Upper lobe of left lung (tissue), 6 donors: ENCODE measurements at regions not wholly inside any gene's neighbourhood (a gene's known extent, or its start where the extent isn't known, plus 50 kb on each side); places are given as distances from the start of the nearest gene placed in this dataset.

Experiments
- ATAC-seq, 2 donors: fragments of 200-7000 bp; cut with Tn5 transposase; one replicate each; pipeline ENCODE4 v1.9.1; 2022; ENCODE audit warnings: mild to moderate bottlenecking in 2 of 2, moderate library complexity in 2 of 2; ENCODE audit not compliant: low FRiP score in 2 of 2
- DNase-seq, 2 donors: peaks; one replicate each; pipeline ENCODE4 v3.0.0-alpha.2; 2019 to 2020
- H3K27ac ChIP-seq, 4 donors: fragments of 200-600 bp; sonication (generic); one replicate each; pipeline ENCODE4 v1.5.1; 2016 to 2019
- H3K27me3 ChIP-seq, 4 donors: fragments of 200-600 bp; sonication (generic); one replicate each; pipeline ENCODE4 v1.5.1; 2017 to 2019
- H3K36me3 ChIP-seq, 4 donors: fragments of 200-600 bp; sonication (generic); one replicate each; pipeline ENCODE4 v1.5.1; 2016 to 2019
- H3K4me1 ChIP-seq, 4 donors: fragments of 200-600 bp; sonication (generic); one replicate each; pipeline ENCODE4 v1.5.1; 2018 to 2019
- H3K4me3 ChIP-seq, 4 donors: fragments of 200-600 bp; sonication (generic); one replicate each; pipeline ENCODE4 v1.5.1; 2017 to 2019; ENCODE audit warnings: mild to moderate bottlenecking in 2 of 4, moderate library complexity in 1 of 4
- H3K9me3 ChIP-seq, 4 donors: fragments of 200-600 bp; sonication (generic); one replicate each; pipeline ENCODE4 v1.5.1; 2018 to 2019
- CTCF ChIP-seq, 6 experiments: fragments of 450-650 bp in 4 of 6; fragments of 200-600 bp in 2 of 6; sonication (generic) in 2 of 6; IDR thresholded peaks; one replicate each; pipeline ENCODE4 v1.5.1; 2016 to 2019; ENCODE audit warnings: antibody characterized with exemption in 6 of 6
- EP300 ChIP-seq, 4 donors: sonication (generic); formaldehyde crosslinking; IDR thresholded peaks; one replicate each; pipeline ENCODE4 v1.5.1; 2017; ENCODE audit warnings: antibody characterized with exemption in 4 of 4, control low read depth in 2 of 4
- POLR2A ChIP-seq, 4 donors: fragments of 450-650 bp; IDR thresholded peaks; one replicate each; pipeline ENCODE4 v1.5.1; 2016 to 2017; ENCODE audit warnings: antibody characterized with exemption in 4 of 4, mild to moderate bottlenecking in 2 of 4
- POLR2AphosphoS5 ChIP-seq, 2 donors: sonication (generic); formaldehyde crosslinking; IDR thresholded peaks; one replicate each; pipeline ENCODE4 v1.5.1; 2017; ENCODE audit warnings: antibody characterized with exemption in 2 of 2
- WGBS, 2 donors: methylation state at CpG; one replicate each; pipeline ENCODE4 v1.1.5; 2017 to 2018; 5-methylcytosine and 5-hydroxymethylcytosine counted together
- donor health status: DM: no; HTN: no; CAD: no; lungs with moderate emphysema.
- donor health status: DM: no; HTN: yes; CAD: no; lungs with severe emphysema.

GRCh38 chr10:8911032-8911431 lies 856.5 kb downstream of the GATA3 start:
- Histone ChIP-seq H3K9me3 (no peaks in the 10 kb centered on the region), H3K4me1 (no peaks in the 10 kb centered on the region), H3K27me3 (no peaks in the 10 kb centered on the region), H3K36me3 (no peaks in the 10 kb centered on the region), H3K27ac (no peak overlapping the region), H3K4me3 (no peak overlapping the region)
- no peak for ATAC-seq
- TF ChIP-seq EP300 (IDR thresholded peaks at IDR 0.05) (no peak), POLR2A (IDR thresholded peaks at IDR 0.05) (no peak), CTCF (IDR thresholded peaks at IDR 0.05) (no peak), POLR2AphosphoS5 (IDR thresholded peaks at IDR 0.05) (no peak)
- DNase-seq: no peak
- 85 to 89% methylated on average over 1 of the region's 1 CpG for WGBS, 2 donors

GRCh38 chr10:8912108-8912507 lies 857.6 kb downstream of the GATA3 start:
- TF ChIP-seq POLR2AphosphoS5 (IDR thresholded peaks at IDR 0.05): no peak
- TF ChIP-seq CTCF (IDR thresholded peaks at IDR 0.05): no peak
- Histone ChIP-seq H3K4me3 (no peak overlapping the region), H3K27ac (no peak overlapping the region), H3K9me3 (no peaks in the 10 kb centered on the region), H3K4me1 (no peaks in the 10 kb centered on the region), H3K27me3 (no peaks in the 10 kb centered on the region), H3K36me3 (no peaks in the 10 kb centered on the region)
- 47 to 58% methylated on average over 4 of the region's 4 CpGs for WGBS, 2 donors
- no peak for ATAC-seq
- DNase-seq: no peak

GRCh38 chr10:8913720-8914119 lies 859.2 kb downstream of the GATA3 start:
- 40 to 45% methylated on average over 4 of the region's 4 CpGs for WGBS, 2 donors
- ATAC-seq (no peak), DNase-seq (no peak)
- no peak overlapping the region for H3K27ac ChIP-seq
- no peaks in the 10 kb centered on the region for H3K4me1 ChIP-seq
- no peaks in the 10 kb centered on the region for H3K9me3 ChIP-seq
- no peaks in the 10 kb centered on the region for H3K27me3 ChIP-seq
- no peaks in the 10 kb centered on the region for H3K36me3 ChIP-seq
- H3K4me3 ChIP-seq: no peak overlapping the region
- TF ChIP-seq CTCF (IDR thresholded peaks at IDR 0.05): no peak
- no peak for TF ChIP-seq POLR2A (IDR thresholded peaks at IDR 0.05)
- no peak for TF ChIP-seq EP300 (IDR thresholded peaks at IDR 0.05)
- TF ChIP-seq POLR2AphosphoS5 (IDR thresholded peaks at IDR 0.05): no peak

- Histone ChIP-seq H3K27ac (no peak overlapping the region), H3K27me3 (no peaks in the 10 kb centered on the region), H3K36me3 (no peaks in the 10 kb centered on the region), H3K4me3 (no peak overlapping the region), H3K9me3 (no peaks in the 10 kb centered on the region), H3K4me1 (no peaks in the 10 kb centered on the region)
- no peak for TF ChIP-seq EP300 (IDR thresholded peaks at IDR 0.05)
- TF ChIP-seq POLR2A (IDR thresholded peaks at IDR 0.05): no peak
- no peak for TF ChIP-seq POLR2AphosphoS5 (IDR thresholded peaks at IDR 0.05)
- no peak for TF ChIP-seq CTCF (IDR thresholded peaks at IDR 0.05)
- no peak for DNase-seq
- 63% methylated on average over 4 of the region's 4 CpGs for WGBS, 2 donors
- no peak for ATAC-seq
These were observed 864.8 kb downstream of the GATA3 start for GRCh38 chr10:8919280-8919679.

- Histone ChIP-seq H3K4me1 (no peaks in the 10 kb centered on the region), H3K9me3 (no peaks in the 10 kb centered on the region), H3K36me3 (no peaks in the 10 kb centered on the region), H3K4me3 (no peak overlapping the region), H3K27me3 (no peaks in the 10 kb centered on the region), H3K27ac (no peak overlapping the region)
- WGBS, 2 donors: 81 to 83% methylated on average over 3 of the region's 3 CpGs
- no peak for DNase-seq
- TF ChIP-seq EP300 (IDR thresholded peaks at IDR 0.05) (no peak), POLR2AphosphoS5 (IDR thresholded peaks at IDR 0.05) (no peak)
- ATAC-seq: no peak
These were observed 867.1 kb downstream of the GATA3 start for GRCh38 chr10:8921568-8921967.
